H1 (cell line): ENCODE measurements at regions not wholly inside any gene's neighbourhood (a gene's known extent, or its start where the extent isn't known, plus 50 kb on each side); places are given as distances from the start of the nearest gene placed in this dataset.

Experiments
- CTBP2 ChIP-seq: IDR thresholded peaks from 2 replicates; pipeline ENCODE4 v1.7.0; 2011; ENCODE audit warnings: borderline replicate concordance, mild to moderate bottlenecking, moderate library complexity, mixed read lengths, low read length; ENCODE audit not compliant: insufficient read depth, insufficient read length
- HDAC6 ChIP-seq: IDR thresholded peaks from one replicate; pipeline ENCODE4 v1.7.1; 2012; ENCODE audit warnings: low read depth, mild to moderate bottlenecking, inconsistent platforms, low read length, moderate library complexity
- NRF1 ChIP-seq: IDR thresholded peaks from 2 replicates; pipeline ENCODE4 v1.6.1; 2011; ENCODE audit warnings: mild to moderate bottlenecking, low read depth, low read length, improper control_type of control experiment
- POLR2AphosphoS5 ChIP-seq: IDR thresholded peaks from 2 replicates; pipeline ENCODE4 v1.6.1; 2011; ENCODE audit warnings: low read depth, low read length
- SRF ChIP-seq: IDR thresholded peaks from 2 replicates; pipeline ENCODE4 v1.6.1; 2011; ENCODE audit warnings: mild to moderate bottlenecking, low read depth, low read length, moderate library complexity
- TF ChIP-seq, protein P1 (sequence below): fragments of 300-600 bp; sonication (generic); IDR thresholded peaks from 2 replicates; pipeline ENCODE4 v1.7.1; 2012; ENCODE audit warnings: low read length, moderate library complexity, mild to moderate bottlenecking, inconsistent platforms; ENCODE audit not compliant: insufficient replicate concordance

DNA sequence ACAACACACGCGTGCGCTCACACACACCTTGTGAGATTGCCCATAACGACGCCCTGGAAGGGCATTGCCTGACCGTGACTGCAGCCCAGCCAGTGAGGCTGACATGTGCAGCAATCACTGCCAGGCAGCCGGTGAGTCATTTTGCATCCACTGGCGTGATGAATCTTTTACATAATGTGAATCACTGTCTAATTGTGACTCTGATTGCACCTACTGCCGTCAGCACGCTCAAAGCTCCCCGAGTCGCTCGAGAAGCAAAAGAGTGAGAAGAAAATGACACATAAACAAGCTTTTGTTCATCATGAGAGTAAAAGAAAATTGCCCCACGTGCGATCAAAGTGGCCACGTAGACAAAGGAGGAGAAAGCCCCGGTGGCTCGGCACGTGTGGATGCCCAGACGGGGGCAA lies 117.4 kb upstream of the PFKP start (continued):
- TF ChIP-seq, protein P1, sequence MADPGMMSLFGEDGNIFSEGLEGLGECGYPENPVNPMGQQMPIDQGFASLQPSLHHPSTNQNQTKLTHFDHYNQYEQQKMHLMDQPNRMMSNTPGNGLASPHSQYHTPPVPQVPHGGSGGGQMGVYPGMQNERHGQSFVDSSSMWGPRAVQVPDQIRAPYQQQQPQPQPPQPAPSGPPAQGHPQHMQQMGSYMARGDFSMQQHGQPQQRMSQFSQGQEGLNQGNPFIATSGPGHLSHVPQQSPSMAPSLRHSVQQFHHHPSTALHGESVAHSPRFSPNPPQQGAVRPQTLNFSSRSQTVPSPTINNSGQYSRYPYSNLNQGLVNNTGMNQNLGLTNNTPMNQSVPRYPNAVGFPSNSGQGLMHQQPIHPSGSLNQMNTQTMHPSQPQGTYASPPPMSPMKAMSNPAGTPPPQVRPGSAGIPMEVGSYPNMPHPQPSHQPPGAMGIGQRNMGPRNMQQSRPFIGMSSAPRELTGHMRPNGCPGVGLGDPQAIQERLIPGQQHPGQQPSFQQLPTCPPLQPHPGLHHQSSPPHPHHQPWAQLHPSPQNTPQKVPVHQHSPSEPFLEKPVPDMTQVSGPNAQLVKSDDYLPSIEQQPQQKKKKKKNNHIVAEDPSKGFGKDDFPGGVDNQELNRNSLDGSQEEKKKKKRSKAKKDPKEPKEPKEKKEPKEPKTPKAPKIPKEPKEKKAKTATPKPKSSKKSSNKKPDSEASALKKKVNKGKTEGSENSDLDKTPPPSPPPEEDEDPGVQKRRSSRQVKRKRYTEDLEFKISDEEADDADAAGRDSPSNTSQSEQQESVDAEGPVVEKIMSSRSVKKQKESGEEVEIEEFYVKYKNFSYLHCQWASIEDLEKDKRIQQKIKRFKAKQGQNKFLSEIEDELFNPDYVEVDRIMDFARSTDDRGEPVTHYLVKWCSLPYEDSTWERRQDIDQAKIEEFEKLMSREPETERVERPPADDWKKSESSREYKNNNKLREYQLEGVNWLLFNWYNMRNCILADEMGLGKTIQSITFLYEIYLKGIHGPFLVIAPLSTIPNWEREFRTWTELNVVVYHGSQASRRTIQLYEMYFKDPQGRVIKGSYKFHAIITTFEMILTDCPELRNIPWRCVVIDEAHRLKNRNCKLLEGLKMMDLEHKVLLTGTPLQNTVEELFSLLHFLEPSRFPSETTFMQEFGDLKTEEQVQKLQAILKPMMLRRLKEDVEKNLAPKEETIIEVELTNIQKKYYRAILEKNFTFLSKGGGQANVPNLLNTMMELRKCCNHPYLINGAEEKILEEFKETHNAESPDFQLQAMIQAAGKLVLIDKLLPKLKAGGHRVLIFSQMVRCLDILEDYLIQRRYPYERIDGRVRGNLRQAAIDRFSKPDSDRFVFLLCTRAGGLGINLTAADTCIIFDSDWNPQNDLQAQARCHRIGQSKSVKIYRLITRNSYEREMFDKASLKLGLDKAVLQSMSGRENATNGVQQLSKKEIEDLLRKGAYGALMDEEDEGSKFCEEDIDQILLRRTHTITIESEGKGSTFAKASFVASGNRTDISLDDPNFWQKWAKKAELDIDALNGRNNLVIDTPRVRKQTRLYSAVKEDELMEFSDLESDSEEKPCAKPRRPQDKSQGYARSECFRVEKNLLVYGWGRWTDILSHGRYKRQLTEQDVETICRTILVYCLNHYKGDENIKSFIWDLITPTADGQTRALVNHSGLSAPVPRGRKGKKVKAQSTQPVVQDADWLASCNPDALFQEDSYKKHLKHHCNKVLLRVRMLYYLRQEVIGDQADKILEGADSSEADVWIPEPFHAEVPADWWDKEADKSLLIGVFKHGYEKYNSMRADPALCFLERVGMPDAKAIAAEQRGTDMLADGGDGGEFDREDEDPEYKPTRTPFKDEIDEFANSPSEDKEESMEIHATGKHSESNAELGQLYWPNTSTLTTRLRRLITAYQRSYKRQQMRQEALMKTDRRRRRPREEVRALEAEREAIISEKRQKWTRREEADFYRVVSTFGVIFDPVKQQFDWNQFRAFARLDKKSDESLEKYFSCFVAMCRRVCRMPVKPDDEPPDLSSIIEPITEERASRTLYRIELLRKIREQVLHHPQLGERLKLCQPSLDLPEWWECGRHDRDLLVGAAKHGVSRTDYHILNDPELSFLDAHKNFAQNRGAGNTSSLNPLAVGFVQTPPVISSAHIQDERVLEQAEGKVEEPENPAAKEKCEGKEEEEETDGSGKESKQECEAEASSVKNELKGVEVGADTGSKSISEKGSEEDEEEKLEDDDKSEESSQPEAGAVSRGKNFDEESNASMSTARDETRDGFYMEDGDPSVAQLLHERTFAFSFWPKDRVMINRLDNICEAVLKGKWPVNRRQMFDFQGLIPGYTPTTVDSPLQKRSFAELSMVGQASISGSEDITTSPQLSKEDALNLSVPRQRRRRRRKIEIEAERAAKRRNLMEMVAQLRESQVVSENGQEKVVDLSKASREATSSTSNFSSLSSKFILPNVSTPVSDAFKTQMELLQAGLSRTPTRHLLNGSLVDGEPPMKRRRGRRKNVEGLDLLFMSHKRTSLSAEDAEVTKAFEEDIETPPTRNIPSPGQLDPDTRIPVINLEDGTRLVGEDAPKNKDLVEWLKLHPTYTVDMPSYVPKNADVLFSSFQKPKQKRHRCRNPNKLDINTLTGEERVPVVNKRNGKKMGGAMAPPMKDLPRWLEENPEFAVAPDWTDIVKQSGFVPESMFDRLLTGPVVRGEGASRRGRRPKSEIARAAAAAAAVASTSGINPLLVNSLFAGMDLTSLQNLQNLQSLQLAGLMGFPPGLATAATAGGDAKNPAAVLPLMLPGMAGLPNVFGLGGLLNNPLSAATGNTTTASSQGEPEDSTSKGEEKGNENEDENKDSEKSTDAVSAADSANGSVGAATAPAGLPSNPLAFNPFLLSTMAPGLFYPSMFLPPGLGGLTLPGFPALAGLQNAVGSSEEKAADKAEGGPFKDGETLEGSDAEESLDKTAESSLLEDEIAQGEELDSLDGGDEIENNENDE, result no peak
- TF ChIP-seq POLR2AphosphoS5, result no peak
- TF ChIP-seq CTBP2, result no peak
- no peak for TF ChIP-seq NRF1
- no peak for TF ChIP-seq HDAC6
- no peak for TF ChIP-seq SRF
